ENCODE measurements at regions not wholly inside any gene's neighbourhood (a gene's known extent, or its start where the extent isn't known, plus 50 kb on each side); places are given as distances from the start of the nearest gene placed in this dataset.
"Not testable (repeated sequence)": the region's sequence is repeated elsewhere in the genome, so short reads cannot be mapped to it uniquely, and the experiment has no call there.

GRCh38 chr2:183465048-183465447, 340.8 kb downstream of the NUP35 start:
- Mint-ChIP-seq H3K4me3 (no peak overlapping the region), H3K27ac (no peak overlapping the region), H3K36me3 (peaks cover 0 to under 1% (median 0%) of the 10 kb centered on the region in 5 donors), H3K4me1 (no peaks in the 10 kb centered on the region), H3K27me3 (no peaks in the 10 kb centered on the region), H3K9me3 (peaks cover 0 to 19% (median 6%) of the 10 kb centered on the region in 11 donors)
- Histone ChIP-seq H3K4me3 (ENCODE audit: low read length) (no peak overlapping the region), H3K4me1 (ENCODE audit: control insufficient read depth in 2 of 2, insufficient read depth in 2 of 2, low read length in 2 of 2) (no peaks in the 10 kb centered on the region), H3K36me3 (ENCODE audit: control insufficient read depth in 2 of 3, insufficient read depth in 3 of 3, low read length in 3 of 3) (no peaks in the 10 kb centered on the region), H3K27me3 (ENCODE audit: control insufficient read depth in 2 of 2, insufficient read depth in 2 of 2, low read length in 2 of 2) (no peaks in the 10 kb centered on the region), H3K9me3 (ENCODE audit: control insufficient read depth in 2 of 3, low read length in 3 of 3) (no peaks in the 10 kb centered on the region), H3K27ac (ENCODE audit: low read depth, low read length) (no peak overlapping the region)
- intact Hi-C loops (cut with micrococcal nuclease), result no loop called here
- no peak for DNase-seq
- POLR2A ChIA-PET, result no interaction called here
- CTCF ChIA-PET, result no interaction called here
- ATAC-seq, result no peak

- H3K27ac Mint-ChIP-seq, result no peak overlapping the region
Measured at GRCh38 chr2:183474912-183475695, 350.9 kb downstream of the NUP35 start.

GRCh38 chr2:183476490-183476889, 352.2 kb downstream of the NUP35 start:
- intact Hi-C loops (cut with micrococcal nuclease), result no loop called here
- ATAC-seq, result no peak

More at GRCh38 chr2:183474912-183475695, 350.9 kb downstream of the NUP35 start:
- no peak for ATAC-seq
- Mint-ChIP-seq H3K27me3 (no peaks in the 10 kb centered on the region), H3K9me3 (peaks cover 0 to 37% (median 9%) of the 10 kb centered on the region in 11 donors), H3K4me3 (no peak overlapping the region), H3K36me3 (peaks cover 0 to 10% (median 0%) of the 10 kb centered on the region in 5 donors), H3K4me1 (no peaks in the 10 kb centered on the region)
- H3K4me3 ChIP-seq (ENCODE audit: low read length), result no peak overlapping the region
- CTCF ChIA-PET, result no interaction called here
- intact Hi-C loops (cut with micrococcal nuclease), result no loop called here
- H3K9me3 ChIP-seq (ENCODE audit: control insufficient read depth in 2 of 3, low read length in 3 of 3), result no peaks in the 10 kb centered on the region
- H3K27ac ChIP-seq (ENCODE audit: low read depth, low read length), result no peak overlapping the region
- H3K4me1 ChIP-seq (ENCODE audit: control insufficient read depth in 2 of 2, insufficient read depth in 2 of 2, low read length in 2 of 2), result no peaks in the 10 kb centered on the region
- no peaks in the 10 kb centered on the region for H3K27me3 ChIP-seq (ENCODE audit: control insufficient read depth in 2 of 2, insufficient read depth in 2 of 2, low read length in 2 of 2)
- no peak for DNase-seq
- POLR2A ChIA-PET, result no interaction called here
- H3K36me3 ChIP-seq (ENCODE audit: control insufficient read depth in 2 of 3, insufficient read depth in 3 of 3, low read length in 3 of 3), result no peaks in the 10 kb centered on the region

DNA sequence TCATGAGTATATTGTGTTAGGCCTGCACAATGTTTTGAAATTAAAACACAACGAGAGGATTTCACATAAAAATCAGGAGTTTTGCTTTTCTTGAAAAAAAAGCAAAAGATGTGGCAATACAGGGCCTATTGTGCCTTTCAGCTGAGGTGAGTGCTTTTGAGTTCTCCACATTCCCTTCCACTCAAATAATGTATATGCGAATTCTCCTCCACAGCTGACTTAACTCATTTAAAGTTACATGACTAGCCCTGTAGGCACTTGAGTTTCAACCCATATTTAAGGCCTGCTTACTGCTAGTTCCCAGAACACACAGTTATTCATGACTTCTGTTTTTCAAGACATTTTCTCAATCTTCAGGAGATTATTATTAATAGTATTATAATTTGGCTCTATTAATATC, 353.1 kb downstream of the NUP35 start:
- H3K4me3 Mint-ChIP-seq, result no peak overlapping the region
- no peaks in the 10 kb centered on the region for H3K27me3 ChIP-seq (ENCODE audit: control insufficient read depth in 2 of 2, insufficient read depth in 2 of 2, low read length in 2 of 2)
- no peaks in the 10 kb centered on the region for H3K4me1 ChIP-seq (ENCODE audit: control insufficient read depth in 2 of 2, insufficient read depth in 2 of 2, low read length in 2 of 2)
- ATAC-seq (no peak), DNase-seq (no peak)
- peaks cover 0 to 38% (median 13%) of the 10 kb centered on the region in 11 donors for H3K9me3 Mint-ChIP-seq
- H3K9me3 ChIP-seq (ENCODE audit: control insufficient read depth in 2 of 3, low read length in 3 of 3), result no peaks in the 10 kb centered on the region
- H3K36me3 Mint-ChIP-seq, result no peaks in the 10 kb centered on the region
- no peaks in the 10 kb centered on the region for H3K4me1 Mint-ChIP-seq
- no peaks in the 10 kb centered on the region for H3K36me3 ChIP-seq (ENCODE audit: control insufficient read depth in 2 of 3, insufficient read depth in 3 of 3, low read length in 3 of 3)
- no peaks in the 10 kb centered on the region for H3K27me3 Mint-ChIP-seq
- H3K27ac ChIP-seq (ENCODE audit: low read depth, low read length), result no peak overlapping the region
- CTCF ChIA-PET, result no interaction called here
- intact Hi-C loops (cut with micrococcal nuclease), result no loop called here
- POLR2A ChIA-PET, result no interaction called here
- H3K27ac Mint-ChIP-seq, result no peak overlapping the region
- no peak overlapping the region for H3K4me3 ChIP-seq (ENCODE audit: low read length)

More at GRCh38 chr2:183476490-183476889, 352.2 kb downstream of the NUP35 start:
- Histone ChIP-seq H3K36me3 (ENCODE audit: control insufficient read depth in 2 of 3, insufficient read depth in 3 of 3, low read length in 3 of 3) (no peaks in the 10 kb centered on the region), H3K9me3 (ENCODE audit: control insufficient read depth in 2 of 3, low read length in 3 of 3) (no peaks in the 10 kb centered on the region), H3K4me3 (ENCODE audit: low read length) (no peak overlapping the region), H3K27me3 (ENCODE audit: control insufficient read depth in 2 of 2, insufficient read depth in 2 of 2, low read length in 2 of 2) (no peaks in the 10 kb centered on the region), H3K4me1 (ENCODE audit: control insufficient read depth in 2 of 2, insufficient read depth in 2 of 2, low read length in 2 of 2) (no peaks in the 10 kb centered on the region), H3K27ac (ENCODE audit: low read depth, low read length) (no peak overlapping the region)
- Mint-ChIP-seq H3K36me3 (peaks cover 0 to under 1% (median 0%) of the 10 kb centered on the region in 5 donors), H3K9me3 (peaks cover 0 to 38% (median 10%) of the 10 kb centered on the region in 11 donors), H3K27me3 (no peaks in the 10 kb centered on the region), H3K4me3 (no peak overlapping the region), H3K27ac (no peak overlapping the region), H3K4me1 (no peaks in the 10 kb centered on the region)
- DNase-seq, result no peak
- ChIA-PET POLR2A (no interaction called here), CTCF (no interaction called here)

GRCh38 chr2:183478941-183479595, 354.8 kb downstream of the NUP35 start:
- intact Hi-C loops (cut with micrococcal nuclease); H3K27ac Mint-ChIP-seq; H3K27me3 Mint-ChIP-seq; H3K4me1 Mint-ChIP-seq; H3K36me3 ChIP-seq (ENCODE audit: control insufficient read depth in 2 of 3, insufficient read depth in 3 of 3, low read length in 3 of 3); H3K4me3 Mint-ChIP-seq; H3K27ac ChIP-seq (ENCODE audit: low read depth, low read length); DNase-seq; H3K4me3 ChIP-seq (ENCODE audit: low read length); CTCF ChIA-PET; POLR2A ChIA-PET; H3K4me1 ChIP-seq (ENCODE audit: control insufficient read depth in 2 of 2, insufficient read depth in 2 of 2, low read length in 2 of 2); H3K36me3 Mint-ChIP-seq; H3K9me3 ChIP-seq (ENCODE audit: control insufficient read depth in 2 of 3, low read length in 3 of 3); ATAC-seq; H3K27me3 ChIP-seq (ENCODE audit: control insufficient read depth in 2 of 2, insufficient read depth in 2 of 2, low read length in 2 of 2): not testable (repeated sequence)
- H3K9me3 Mint-ChIP-seq, result peaks cover 0 to 42% (median 14%) of the 10 kb centered on the region in 11 donors

DNA sequence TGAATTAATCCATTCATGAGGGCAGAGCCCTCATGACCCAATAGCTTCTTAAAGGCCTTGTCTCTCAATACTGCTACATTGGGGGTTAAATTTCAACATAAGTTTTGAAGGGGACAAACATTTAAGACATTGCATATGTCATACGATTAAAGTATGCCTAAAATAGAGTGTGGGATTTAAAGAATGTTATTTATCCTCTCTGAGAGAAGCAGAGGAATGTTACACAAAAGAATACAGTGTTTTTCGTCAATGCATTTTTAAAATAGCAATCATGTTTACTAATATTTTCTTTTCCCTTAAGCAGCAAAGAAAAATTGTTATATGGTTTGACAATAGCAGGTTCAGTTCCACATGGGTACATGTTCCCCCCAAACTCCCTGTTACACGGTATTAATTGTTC, 363.1 kb downstream of the NUP35 start:
- Mint-ChIP-seq H3K27me3 (no peaks in the 10 kb centered on the region), H3K27ac (no peak overlapping the region)

GRCh38 chr2:183488421-183488820, 364.2 kb downstream of the NUP35 start:
- Histone ChIP-seq H3K27ac (ENCODE audit: low read depth, low read length) (no peak overlapping the region), H3K27me3 (ENCODE audit: control insufficient read depth in 2 of 2, insufficient read depth in 2 of 2, low read length in 2 of 2) (no peaks in the 10 kb centered on the region), H3K36me3 (ENCODE audit: control insufficient read depth in 2 of 3, insufficient read depth in 3 of 3, low read length in 3 of 3) (no peaks in the 10 kb centered on the region), H3K4me3 (ENCODE audit: low read length) (no peak overlapping the region), H3K4me1 (ENCODE audit: control insufficient read depth in 2 of 2, insufficient read depth in 2 of 2, low read length in 2 of 2) (no peaks in the 10 kb centered on the region), H3K9me3 (ENCODE audit: control insufficient read depth in 2 of 3, low read length in 3 of 3) (no peaks in the 10 kb centered on the region)
- no peaks in the 10 kb centered on the region for H3K36me3 Mint-ChIP-seq
- H3K27me3 Mint-ChIP-seq, result no peaks in the 10 kb centered on the region
- no peaks in the 10 kb centered on the region for H3K4me1 Mint-ChIP-seq
- ChIA-PET CTCF (no interaction called here), POLR2A (no interaction called here)
- no peak overlapping the region for H3K4me3 Mint-ChIP-seq
- H3K9me3 Mint-ChIP-seq, result peaks cover 0 to 5% (median 0%) of the 10 kb centered on the region in 11 donors
- ATAC-seq, result no peak
- no peak overlapping the region for H3K27ac Mint-ChIP-seq
- no peak for DNase-seq
- intact Hi-C loops (cut with micrococcal nuclease), result no loop called here

More for the DNA sequence above, 363.1 kb downstream of the NUP35 start:
- POLR2A ChIA-PET, result no interaction called here
- CTCF ChIA-PET, result no interaction called here
- peaks cover 0 to 14% (median 4%) of the 10 kb centered on the region in 11 donors for H3K9me3 Mint-ChIP-seq
- Histone ChIP-seq H3K9me3 (ENCODE audit: control insufficient read depth in 2 of 3, low read length in 3 of 3) (no peaks in the 10 kb centered on the region), H3K27ac (ENCODE audit: low read depth, low read length) (no peak overlapping the region), H3K4me3 (ENCODE audit: low read length) (no peak overlapping the region), H3K36me3 (ENCODE audit: control insufficient read depth in 2 of 3, insufficient read depth in 3 of 3, low read length in 3 of 3) (no peaks in the 10 kb centered on the region), H3K4me1 (ENCODE audit: control insufficient read depth in 2 of 2, insufficient read depth in 2 of 2, low read length in 2 of 2) (no peaks in the 10 kb centered on the region), H3K27me3 (ENCODE audit: control insufficient read depth in 2 of 2, insufficient read depth in 2 of 2, low read length in 2 of 2) (no peaks in the 10 kb centered on the region)
- DNase-seq (no peak), ATAC-seq (no peak)
- intact Hi-C loops (cut with micrococcal nuclease), result no loop called here
- no peaks in the 10 kb centered on the region for H3K4me1 Mint-ChIP-seq
- no peak overlapping the region for H3K4me3 Mint-ChIP-seq
- H3K36me3 Mint-ChIP-seq, result no peaks in the 10 kb centered on the region

Data from naive thymus-derived CD4-positive, alpha-beta T cell (primary cell).